ENCODE measurements at regions not wholly inside any gene's neighbourhood (a gene's known extent, or its start where the extent isn't known, plus 50 kb on each side); places are given as distances from the start of the nearest gene placed in this dataset.

DNA sequence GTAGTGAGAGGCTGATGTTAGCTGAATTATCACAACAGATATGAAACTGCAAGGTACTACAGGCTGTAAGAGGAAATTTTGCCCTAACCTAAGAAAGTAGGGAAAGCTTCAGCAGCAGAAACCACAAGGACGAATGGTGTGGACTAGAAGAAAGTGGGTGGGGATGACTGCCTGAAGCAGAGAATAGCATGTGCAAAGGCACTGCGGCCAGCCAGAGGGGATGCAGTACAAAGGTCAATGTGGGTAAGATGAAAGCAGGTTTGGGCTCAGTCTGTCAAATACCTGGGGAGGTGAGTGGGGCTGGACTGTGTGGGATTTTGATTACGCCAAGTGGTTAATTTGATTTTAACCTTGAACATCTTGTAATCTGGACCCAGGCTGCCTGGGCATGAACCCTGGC, 199.3 kb upstream of the GALNT2 start:
- no peak for TF ChIP-seq ZNF274 (IDR thresholded peaks at IDR 0.05; ENCODE audit: low read depth, low read length)
- no peak overlapping the region for H3K4me3 ChIP-seq (ENCODE audit: low read length)

DNA sequence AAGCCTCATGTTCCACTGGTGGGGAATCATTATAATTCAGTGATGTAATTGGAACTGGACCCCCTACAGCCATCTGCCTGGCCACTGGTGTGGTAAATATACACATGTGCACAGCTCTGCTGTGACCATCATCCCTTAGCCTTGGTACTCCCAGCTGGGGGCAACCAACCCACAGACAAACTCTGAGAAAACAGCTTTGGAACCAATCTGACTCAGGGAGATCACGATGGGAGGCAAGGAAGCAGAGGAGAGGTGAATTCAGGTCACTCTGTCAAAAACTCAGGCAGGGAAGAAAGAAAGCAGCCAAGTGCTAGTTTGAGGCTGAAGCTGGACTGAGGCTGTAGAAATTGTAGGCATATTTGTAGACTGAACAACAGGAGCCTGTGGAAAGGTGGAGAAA, 197.8 kb upstream of the GALNT2 start:
- TF ChIP-seq ZNF274 (IDR thresholded peaks at IDR 0.05; ENCODE audit: low read depth, low read length) = no peak

DNA sequence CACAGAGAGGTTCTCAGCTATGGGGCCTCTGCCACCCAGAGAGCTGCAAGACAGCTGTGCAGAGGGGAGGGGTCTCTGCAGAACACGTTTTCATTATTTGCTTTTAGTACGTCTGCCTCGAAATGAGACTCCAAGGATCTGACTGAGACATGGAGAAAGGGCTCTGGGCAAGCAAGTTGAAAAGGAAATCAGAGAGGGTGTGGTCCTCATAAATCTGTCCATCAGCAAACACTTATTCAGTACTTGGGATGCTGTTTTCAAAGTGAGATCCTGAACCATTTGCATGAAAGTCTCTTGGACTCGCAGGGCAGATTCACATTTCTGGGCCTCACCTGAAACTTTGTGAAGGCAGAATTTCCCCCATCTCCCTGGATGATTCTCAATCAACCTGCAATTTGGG, 197.4 kb upstream of the GALNT2 start:
- H3K4me3 ChIP-seq (ENCODE audit: low read length) = no peak overlapping the region
- no peak for TF ChIP-seq ZNF274 (IDR thresholded peaks at IDR 0.05; ENCODE audit: low read depth, low read length)

More for the DNA sequence above, 197.8 kb upstream of the GALNT2 start:
- no peak overlapping the region for H3K4me3 ChIP-seq (ENCODE audit: low read length)

DNA sequence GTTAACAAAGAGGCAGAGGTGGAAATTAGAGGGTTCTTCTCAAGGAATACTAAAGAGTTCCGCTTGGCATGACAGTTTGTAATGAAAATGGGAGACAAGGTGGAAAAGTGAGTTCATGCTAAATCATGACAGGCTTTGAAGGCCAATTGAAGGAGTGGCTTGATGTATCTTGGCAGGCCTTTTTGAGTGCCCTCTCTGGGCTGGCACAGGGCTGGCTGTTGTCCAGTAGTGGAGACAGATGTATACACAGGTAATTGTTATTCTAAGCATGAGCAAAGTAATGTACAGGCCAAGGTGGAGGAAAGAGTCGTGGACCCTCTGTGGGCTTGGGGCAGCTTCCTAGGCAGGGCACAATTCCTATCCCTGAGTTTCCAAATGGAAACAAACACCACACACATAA, 196.7 kb upstream of the GALNT2 start:
- TF ChIP-seq ZNF274 (IDR thresholded peaks at IDR 0.05; ENCODE audit: low read depth, low read length) = no peak

GRCh38 chr1:229871078-229871676, 195.9 kb upstream of the GALNT2 start:
- TF ChIP-seq ZNF274 (IDR thresholded peaks at IDR 0.05; ENCODE audit: low read depth, low read length) = no peak
- no peak overlapping the region for H3K4me3 ChIP-seq (ENCODE audit: low read length)

More for the DNA sequence above, 196.7 kb upstream of the GALNT2 start:
- H3K4me3 ChIP-seq (ENCODE audit: low read length) = no peak overlapping the region

DNA sequence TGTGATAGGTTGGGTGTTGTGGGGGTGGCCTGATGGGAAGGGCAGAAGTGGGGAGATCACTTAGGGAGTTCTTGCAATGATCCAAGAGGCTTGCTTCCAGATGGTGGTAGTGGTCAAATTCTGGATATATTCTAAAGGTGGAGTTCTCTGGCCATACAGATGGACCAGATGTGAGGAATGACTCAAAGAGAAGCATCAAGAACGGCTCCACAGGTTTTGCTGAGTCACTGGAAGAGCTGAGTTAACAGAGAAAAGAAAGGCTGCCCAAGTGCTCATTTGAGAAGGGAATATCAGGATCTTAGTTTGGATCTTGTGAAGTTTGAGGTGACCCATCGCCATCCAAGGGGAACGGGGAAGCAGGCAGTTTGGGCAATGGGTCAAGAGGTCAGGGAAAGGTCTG, 192.9 kb upstream of the GALNT2 start:
- no peak for TF ChIP-seq ZNF274 (IDR thresholded peaks at IDR 0.05; ENCODE audit: low read depth, low read length)
- no peak overlapping the region for H3K4me3 ChIP-seq (ENCODE audit: low read length)

DNA sequence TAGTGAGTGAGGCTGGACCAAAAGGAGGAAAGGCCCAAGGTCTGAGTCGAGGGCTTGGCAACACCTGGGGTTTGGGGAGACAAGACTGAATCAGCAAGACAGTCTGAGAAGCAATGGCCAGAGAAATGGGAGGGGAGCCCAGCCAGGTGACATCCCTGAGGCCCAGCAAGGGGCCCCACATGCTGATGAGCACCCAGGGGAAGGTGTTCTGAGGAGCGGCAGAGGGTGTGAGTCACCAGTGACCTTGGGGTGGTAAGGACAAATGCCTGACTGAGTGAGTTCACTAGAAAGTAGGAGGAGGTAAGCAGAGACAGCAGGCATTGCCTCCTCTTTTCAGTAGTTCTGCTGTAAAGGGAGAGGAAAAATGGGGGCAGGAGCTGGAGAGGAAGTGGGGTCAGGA, 192.4 kb upstream of the GALNT2 start:
- no peak overlapping the region for H3K4me3 ChIP-seq (ENCODE audit: low read length)
- no peak for TF ChIP-seq ZNF274 (IDR thresholded peaks at IDR 0.05; ENCODE audit: low read depth, low read length)

- no peak overlapping the region for H3K4me3 ChIP-seq (ENCODE audit: low read length)
- TF ChIP-seq ZNF274 (IDR thresholded peaks at IDR 0.05; ENCODE audit: low read depth, low read length) = no peak
Observed at GRCh38 chr1:229875086-229875485, 192.0 kb upstream of the GALNT2 start.

DNA sequence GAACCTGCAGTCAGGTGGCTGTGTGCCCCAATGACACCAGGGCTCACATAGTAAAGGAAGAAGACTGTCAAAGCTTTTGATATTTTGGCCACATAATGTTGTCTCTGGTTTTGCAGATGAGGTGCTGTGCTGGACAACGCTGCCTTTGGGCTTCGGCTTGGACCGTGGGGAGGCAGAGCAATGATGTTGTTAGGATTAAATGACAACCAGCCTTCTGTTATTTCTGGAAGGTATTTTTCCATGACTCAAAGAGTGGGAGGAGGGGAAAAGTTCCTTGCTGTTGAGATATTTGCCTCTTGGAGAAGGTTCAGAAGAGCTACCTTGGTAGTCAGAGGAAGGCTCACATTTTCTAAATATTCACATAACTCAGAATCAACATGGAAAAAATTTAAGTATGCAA, 187.3 kb upstream of the GALNT2 start:
- no peak overlapping the region for H3K4me3 ChIP-seq (ENCODE audit: low read length)
- TF ChIP-seq ZNF274 (IDR thresholded peaks at IDR 0.05; ENCODE audit: low read depth, low read length) = no peak

DNA sequence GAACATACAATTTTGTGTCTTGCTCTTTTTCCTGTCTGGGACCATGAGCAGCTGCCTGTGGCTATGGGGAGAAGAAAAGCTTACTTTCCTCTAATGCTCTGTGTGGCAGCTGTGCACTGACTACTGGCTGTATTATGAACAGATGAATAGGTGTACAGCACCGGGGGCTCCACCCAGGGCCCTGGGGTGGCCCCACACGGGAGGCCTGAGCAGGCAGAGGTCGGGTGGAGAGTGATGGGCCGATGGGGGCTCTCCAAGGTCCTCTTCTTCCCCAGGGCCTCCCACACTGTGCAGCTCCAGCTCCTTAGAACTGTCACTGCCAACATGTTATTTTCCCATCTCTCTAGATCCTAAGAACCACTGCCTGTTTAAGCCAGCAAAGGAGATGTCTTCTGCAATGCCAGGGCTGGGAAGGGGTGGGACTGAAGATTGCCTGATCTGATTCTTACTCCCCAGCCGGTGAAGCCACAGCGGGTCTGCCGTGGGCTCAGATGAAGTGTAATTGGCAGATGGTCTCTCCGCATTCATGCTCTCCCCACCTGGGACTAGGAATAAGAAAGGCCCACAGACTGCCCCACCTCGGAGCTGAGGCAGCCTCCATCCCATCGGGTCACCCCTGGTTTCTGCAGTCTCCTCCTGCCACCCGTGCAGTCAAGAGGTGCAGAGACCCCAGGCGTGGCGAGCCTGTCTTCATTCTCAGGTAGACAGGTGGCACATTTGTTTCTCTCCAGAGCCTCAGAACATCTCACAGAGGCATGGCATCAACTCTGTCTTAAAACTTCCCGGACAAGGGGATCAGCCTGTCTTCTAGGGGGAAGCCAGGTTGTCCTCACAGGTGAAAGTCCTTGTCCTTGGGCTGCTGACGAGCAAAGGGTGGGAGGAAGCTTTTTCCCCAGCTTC, 186.5 kb upstream of the GALNT2 start:
- no peak for TF ChIP-seq ZNF274 (IDR thresholded peaks at IDR 0.05; ENCODE audit: low read depth, low read length)

DNA sequence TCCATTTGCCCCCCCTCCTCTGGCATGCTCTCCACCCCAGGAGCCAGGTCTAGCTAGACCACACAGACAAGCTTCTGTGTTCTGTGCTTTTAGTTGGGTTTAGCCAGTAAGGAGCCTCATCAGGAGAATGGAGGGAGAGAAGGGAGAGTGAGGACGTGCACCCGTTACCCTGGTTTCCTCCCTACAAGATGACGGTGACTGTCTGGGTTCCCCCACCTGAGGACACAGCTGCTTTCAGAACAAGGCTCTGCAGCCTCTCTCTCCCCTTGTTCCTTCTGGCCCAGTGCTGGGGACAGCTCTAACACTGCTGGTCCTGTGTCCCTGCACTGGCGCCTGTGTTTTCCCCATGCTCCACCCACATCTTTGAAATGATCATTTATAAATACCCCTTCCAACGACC, 184.4 kb upstream of the GALNT2 start:
- TF ChIP-seq ZNF274 (IDR thresholded peaks at IDR 0.05; ENCODE audit: low read depth, low read length) = no peak
- no peak overlapping the region for H3K4me3 ChIP-seq (ENCODE audit: low read length)

More for the DNA sequence above, 186.5 kb upstream of the GALNT2 start:
- H3K4me3 ChIP-seq (ENCODE audit: low read length) = no peak overlapping the region

DNA sequence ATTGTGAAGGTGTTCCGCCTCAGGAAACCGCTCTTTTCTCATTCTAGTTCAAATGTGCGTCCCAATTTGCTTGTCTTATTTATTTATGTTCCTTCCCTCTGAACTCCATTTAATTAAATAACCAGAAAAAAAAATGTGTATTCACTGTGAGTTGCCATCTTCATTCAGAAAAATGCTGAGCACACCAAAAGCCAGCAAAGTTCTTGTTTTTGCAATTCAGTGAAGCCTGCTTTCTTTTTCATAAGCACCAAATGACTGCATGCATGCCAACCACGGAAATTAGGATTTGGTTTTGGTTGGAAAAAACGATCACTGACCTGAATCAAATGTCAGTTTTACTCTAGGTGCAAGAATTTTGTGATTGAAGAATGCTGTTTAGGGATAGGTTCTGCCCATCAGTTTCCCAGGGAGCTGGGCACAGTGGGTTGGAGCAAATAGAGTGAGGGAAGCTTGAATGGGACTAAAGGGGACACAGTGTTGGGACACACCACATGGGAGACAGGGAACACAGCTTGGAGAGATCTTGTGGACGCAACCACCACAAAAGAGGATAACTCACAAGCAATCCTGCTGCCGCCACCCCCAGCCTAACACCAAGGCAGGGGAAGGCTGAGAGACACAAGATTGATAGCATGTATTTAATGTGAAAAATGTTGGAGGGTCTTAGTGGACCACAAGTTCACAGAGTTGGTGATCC, 183.4 kb upstream of the GALNT2 start:
- no peak for TF ChIP-seq ZNF274 (IDR thresholded peaks at IDR 0.05; ENCODE audit: low read depth, low read length)
- no peak overlapping the region for H3K4me3 ChIP-seq (ENCODE audit: low read length)

DNA sequence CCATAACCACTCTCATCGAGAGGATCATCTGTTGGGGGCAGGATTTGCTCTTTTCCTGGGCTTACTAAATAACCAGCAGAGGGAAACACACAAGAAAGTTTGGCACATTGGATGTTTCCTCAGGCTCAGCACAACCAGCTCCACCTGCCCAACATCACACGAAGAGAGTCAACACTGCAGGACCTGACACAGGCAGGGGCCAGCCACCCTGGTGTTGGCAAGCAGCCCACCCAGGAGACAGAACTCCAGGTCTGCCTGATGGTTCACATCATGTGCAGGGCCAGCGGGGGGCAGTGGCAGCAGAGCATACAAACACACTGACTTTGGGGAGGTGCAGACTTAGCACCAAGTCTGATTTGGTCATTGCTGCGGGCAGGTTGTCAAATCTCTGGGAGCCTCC, 182.3 kb upstream of the GALNT2 start:
- H3K4me3 ChIP-seq (ENCODE audit: low read length) = no peak overlapping the region
- TF ChIP-seq ZNF274 (IDR thresholded peaks at IDR 0.05; ENCODE audit: low read depth, low read length) = no peak

GRCh38 chr1:229885568-229886495, 181.2 kb upstream of the GALNT2 start:
- no peak for TF ChIP-seq ZNF274 (IDR thresholded peaks at IDR 0.05; ENCODE audit: low read depth, low read length)
- no peak overlapping the region for H3K4me3 ChIP-seq (ENCODE audit: low read length)
